HUDEP-2 (cell line): ENCODE measurements at regions not wholly inside any gene's neighbourhood (a gene's known extent, or its start where the extent isn't known, plus 50 kb on each side); places are given as distances from the start of the nearest gene placed in this dataset.
"Not testable (repeated sequence)": the region's sequence is repeated elsewhere in the genome, so short reads cannot be mapped to it uniquely, and the experiment has no call there.

Experiments used
- DNase-seq, 76 experiments: peaks; one replicate each; lab custom pipeline; 2025; ENCODE audit not compliant: unreplicated experiment in 76 of 76; lab: John Stamatoyannopoulos, UW

DNA sequence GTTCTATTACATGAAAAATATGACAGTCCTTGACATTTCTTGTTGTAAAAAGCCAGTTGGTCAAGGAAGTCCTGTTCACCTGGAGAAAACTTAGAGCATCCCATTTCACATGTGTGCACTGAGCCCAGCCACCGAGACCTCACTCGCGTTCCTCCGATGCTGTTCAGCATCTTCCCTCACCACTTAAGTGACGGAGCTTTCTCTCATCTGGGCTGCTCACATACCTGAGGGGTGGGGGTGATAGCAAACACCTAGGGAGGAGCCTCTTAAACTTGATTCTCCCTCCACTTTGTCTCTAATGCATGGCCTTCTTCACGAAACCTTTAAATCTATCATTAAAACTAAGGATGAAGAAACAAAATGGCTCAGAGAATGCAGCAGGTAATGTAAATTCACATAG is 950.2 kb downstream of the GATA3 start:
- DNase-seq: no peak

DNA sequence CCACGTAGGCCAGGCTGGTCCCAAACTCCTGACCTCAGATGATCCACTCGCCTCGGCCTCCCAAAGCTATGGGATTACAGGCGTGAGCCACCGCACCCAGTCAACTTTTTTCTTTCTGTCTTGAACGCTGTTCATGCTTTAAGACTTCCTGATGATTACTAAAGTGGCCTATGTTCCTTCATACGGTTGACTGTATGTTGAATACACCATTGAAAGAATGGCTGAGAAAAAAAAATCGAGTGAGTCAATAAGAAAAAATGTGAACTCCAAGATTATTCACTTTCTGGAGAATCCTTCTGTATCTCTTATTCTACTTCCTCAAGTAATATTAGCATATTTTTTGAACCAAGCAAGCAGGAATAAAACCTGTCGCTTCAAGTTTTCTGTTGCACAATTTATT is 955.0 kb downstream of the GATA3 start:
- DNase-seq: no peak

DNA sequence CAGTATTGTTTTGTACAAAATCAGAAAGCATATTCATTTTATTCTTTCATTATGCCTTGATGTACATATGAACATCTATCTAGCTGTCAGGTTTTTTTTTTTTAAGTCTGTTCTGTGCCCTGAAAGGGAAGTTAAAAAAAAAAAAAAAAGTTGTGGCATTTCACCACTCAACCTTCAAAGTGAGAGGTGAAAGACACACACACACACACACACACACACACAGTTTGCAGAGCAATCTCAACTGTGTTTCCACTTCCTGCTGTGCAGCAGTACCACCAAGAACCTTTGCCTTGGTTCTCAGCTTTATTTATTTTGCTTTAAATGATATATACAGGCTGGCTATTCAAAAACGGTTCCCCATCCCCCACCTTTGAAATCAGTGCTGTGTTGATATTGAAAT is 955.6 kb downstream of the GATA3 start:
- peak in 1 of 76 experiments; percentile 0 for DNase-seq

DNA sequence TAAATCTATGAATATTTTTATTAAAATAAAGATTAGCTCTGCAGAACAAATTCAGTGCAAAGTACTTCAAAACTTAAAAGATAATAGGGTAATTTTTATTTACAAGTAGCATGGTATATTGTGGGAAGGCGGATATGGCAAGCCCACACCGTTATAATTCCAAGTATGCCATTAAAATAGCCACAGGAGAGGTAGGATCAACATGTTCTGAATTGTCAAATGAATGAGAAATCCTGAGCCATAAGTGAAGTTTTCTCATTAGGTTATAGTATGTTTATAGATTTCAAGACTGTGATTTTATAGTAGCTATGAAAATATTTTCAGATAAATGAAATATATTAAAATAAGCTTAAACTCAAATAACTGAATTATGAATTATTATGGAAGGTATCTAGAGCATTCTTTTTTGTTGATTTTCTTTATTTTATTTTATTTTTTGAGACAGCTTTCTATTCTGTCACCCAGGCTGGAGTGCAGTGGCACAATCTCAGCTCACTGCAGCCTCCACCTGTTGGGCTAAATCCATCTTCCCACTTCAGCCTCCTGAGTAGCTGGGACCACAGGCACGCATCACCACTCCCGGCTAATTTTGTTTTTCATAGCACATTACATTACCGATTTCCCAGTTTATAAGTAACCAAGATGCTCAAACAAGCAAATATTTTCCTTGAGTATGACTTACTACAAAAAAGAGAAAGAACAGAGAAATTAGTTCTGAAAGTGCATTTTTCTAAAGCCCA is 956.6 kb downstream of the GATA3 start:
- no peak for DNase-seq

DNA sequence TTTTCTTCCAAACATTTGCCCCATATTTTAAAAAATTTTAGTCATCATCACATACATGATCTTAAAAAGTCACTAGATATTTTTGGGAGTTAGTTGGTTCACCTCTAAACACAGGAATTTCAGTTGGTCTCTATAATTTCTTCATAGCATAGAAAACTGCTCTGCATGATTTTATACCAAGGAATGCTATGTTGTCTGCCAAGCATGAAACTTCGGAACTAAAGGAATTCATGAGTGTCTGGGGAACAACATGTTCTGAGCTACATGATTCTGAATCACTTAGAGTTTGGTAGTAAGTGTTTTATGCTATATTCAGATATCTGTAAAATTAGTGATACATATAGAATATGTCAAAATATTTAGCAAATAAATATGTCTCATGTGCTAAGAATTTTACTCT is 957.8 kb downstream of the GATA3 start:
- no peak for DNase-seq

DNA sequence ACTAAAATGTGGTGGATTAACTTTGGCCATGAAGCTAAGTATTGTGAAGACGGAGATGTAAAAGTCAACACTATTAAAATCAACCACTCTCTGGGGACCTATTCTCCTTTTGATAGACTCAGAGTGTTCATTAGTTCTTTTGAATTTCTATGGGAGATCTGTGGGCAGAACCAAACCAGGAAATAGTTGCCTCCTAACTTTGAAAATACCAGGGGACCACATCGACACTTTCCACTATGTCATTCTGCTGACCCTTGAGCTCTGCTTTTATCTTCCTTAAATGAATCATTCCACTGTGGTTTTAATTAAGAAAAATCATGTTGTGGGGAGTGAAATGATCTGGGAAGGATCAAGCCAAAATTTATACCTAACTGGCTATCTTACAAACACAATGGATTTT is 960.5 kb downstream of the GATA3 start:
- no peak for DNase-seq

DNA sequence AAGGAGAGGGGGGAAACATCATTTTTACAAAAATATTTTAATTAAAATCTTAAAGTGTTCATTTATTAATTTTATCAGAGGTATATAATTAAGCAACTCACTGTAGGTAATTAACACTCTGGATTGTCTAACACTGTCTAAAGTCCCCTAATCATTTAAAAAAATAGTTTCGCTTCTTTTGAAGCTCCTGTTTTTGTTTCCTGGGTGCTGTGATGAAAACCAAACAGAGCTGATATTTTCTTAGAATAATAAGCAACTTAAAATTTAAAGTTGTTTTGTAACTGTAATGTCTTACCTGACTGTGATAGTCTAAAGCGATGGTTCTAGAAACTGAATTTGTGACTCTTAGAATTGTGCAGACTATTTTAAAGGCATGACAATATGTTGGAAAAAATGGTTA is 961.0 kb downstream of the GATA3 start:
- no peak for DNase-seq

DNA sequence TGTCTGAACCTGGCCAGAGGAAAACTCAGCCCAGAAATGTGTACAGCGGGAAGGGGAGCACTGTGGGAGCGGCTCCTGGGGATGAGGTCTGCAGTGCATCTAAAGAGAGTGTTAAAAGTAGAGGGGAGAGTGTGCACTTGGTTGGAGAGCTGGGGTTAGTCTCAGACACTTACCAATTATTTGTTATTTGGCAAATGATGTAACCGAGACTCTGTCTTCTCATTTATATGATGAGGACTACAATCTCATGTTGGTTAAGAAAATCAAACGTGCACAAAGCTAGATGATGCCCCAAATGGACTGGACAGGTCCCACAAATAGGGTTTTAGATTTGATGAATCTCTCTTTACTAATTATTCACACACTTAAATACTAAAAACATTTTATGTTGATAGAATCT is 962.4 kb downstream of the GATA3 start:
- DNase-seq: no peak

DNA sequence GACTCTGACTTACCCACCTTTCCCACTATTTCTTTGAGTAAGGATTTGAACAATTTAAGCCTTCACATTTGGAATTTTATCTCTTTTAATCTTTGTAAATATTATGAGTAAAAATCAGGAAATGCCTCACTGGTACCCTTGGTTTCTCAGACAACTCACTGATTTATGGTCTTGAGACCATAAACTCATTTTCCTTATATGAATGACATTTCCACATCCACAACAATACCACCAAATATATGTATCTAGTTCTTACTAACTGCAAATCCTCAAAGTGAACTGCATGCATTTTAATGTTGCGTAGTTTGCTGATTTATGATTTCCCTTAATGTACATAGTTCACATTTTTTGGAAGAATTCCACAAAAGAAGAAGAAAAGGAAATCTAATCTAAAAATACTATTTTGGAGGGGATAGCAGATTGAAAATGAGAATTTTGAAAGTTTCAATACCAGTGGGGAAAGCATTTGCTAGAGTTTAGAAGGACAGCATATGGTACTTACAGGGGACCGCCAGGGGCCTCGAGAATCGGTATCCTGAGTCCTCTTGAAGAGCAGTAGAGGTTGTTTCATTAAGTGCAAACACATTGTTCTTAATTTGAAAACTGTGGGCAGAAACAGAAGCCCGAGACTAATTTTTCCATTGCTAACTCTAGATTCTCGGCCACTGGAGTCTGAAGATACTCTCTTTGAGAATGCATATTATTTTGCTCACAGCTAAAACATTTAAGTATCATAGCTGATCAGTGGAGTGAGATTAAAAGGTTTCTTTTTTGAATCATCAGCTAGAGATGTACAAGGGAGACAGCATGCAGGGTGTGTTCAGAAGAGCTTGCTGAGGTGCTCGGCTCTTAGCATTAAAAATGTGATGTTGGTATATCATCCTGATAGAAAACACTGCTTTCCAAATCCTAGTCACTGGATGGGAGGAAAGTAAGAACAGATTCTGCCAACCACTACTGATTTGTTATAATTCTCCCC is 964.0 kb downstream of the GATA3 start:
- DNase-seq: no peak

DNA sequence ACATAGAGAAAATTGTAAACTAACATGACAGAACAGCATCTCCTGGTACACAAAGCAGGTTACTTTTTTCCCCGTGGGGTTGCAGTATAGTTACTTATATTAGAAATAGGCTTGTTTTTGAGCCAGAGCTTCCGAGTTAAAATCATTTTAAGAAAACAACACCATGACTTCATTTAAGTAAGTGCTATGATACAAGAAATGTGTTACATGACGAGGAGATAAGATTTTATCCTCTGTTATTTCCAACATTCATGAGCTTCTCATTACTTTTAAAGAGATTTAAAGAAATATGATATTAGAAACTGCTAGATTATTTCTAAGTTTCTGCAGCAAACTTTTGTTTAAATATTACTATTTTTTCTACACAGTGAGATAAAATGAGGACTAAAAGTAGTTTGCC is 968.7 kb downstream of the GATA3 start:
- no peak for DNase-seq

DNA sequence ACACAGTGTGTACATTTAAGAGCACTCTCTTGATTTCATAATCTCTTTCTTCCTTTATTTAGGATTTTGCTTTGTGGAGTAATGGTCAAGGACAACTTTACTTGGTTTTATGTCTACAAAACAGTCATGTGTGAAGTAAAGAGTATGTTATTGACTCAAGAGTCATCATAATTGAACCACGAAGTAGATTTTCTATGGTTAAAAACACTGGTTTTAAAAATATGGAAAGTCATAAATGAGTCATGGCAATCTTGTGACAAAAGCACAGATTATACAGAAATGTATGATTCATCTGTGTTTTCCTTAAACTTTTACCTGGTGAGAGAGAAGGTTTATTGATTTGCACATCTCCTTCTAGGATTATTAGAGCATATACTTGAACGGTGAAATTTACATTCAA is 969.7 kb downstream of the GATA3 start:
- DNase-seq: no peak

DNA sequence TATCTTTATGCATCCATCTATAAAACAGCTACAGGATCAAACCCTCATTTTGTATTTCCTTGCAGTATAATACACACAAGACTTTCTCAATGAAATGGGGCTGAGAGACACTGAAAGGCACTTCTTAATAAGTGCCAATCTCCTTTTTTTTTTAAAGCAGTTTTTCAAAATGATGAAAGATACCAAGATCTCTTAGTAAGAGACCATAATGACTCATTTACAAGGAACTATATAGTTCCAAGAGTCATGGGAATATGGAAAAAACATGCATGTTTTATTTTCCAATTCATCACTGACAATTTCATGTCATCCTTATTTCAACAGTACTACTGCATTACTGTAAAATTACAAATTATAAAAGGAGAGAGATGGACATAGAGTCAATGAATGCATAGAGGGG is 973.7 kb downstream of the GATA3 start:
- no peak for DNase-seq

DNA sequence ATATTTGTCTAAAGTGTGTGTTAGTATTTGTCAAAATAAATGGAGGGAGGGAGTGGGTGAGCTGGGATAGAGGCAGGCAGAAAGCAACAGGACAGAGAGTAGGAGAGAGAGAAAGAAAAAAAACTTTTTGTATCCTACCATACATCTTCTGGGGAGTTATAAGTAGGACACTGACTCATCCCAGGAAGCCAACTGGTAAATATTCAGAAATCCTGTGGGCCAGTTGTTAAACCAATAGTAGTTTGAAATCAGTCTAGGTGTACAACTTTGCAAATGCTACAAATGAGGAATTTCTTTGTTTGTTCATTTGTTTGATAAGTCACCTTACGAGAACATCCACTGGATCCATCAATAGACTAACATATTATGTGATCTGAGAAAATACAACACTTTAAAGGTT is 980.9 kb downstream of the GATA3 start:
- DNase-seq: no peak

DNA sequence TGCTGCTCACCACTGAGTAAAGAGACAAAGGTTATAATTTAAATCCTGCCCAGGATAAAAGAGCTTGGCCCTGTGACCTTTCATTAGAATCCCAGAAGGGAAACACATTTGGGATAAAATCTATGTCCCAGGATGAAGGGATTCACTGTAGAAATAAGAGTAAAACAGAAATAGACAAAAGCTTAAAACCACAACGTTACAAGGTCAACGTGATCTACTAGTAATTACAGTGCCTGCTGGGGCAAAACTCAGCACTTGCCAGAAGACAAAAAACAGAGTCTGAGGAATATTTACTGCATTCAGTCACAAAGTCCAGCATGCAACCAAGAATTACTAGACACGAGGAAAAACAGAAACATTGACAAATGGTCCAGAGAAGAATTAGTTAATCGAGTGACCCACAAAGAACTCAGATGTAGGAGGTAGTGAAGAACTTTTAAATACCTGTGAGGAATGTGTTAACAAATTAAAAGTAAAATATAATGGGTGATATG is 982.3 kb downstream of the GATA3 start:
- no peak for DNase-seq

DNA sequence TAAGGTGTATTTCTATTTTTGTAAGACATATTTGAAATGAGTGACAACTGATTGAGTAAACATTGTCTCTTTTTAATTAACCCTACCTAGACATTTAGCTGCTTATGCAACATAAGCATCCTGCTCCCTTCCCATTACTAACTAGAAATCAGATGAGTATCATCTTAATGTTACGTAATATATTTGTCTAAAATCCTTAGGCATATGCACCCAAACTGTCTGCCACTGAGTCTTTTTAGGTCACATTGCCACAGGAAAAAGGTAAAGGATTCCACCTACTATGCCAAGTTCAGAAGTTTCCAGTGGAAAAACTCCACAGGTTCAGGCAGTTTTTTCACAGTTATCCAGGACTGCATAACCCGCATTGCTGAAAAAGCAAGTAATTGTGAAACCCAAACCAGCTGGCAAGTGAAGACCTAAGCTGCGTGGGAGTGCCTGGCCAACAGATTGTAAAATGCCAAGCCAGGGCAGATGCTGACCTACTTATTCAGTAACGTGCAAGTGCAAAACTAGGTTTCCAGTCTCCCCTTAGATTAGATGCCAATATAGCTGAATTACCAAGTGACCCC is 983.7 kb downstream of the GATA3 start:
- no peak for DNase-seq

DNA sequence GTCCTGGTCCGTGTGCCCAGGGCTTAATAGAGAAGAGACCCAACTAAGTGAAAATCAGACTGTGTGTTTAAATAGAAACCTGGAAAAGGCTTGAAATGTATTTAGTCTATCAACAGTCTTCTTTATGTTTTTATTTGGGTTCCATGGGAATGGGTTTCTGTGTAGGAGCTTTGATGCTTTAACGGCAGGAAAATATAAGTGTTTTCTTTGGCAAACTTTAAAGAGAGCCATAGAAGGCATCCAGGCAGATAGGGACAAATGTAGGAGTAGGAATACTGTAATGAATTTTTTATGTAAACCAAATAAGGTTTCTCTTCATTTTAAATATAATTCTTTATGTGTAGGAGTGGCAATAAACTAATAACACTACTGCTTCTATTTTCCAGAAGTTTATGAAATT is 989.0 kb downstream of the GATA3 start:
- DNase-seq: no peak

DNA sequence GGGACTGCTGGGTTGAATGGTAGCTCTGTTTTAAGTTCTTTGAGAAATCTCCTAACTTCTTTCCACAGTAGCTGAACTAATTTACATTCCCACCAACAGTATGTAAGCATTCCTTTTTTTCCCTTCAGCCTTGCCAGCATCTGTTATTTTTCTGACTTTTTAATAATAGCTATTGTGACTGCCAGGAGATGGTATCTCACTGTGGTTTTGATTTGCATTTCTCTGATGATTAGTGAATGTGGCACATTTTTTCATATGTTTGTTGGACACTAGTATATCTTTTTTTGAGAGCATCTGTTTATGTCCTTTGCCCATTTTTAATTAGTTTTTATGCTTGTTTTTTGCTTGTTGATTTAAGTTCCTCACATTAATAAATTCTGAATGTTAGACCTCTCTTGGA is 990.8 kb downstream of the GATA3 start:
- no peak for DNase-seq

DNA sequence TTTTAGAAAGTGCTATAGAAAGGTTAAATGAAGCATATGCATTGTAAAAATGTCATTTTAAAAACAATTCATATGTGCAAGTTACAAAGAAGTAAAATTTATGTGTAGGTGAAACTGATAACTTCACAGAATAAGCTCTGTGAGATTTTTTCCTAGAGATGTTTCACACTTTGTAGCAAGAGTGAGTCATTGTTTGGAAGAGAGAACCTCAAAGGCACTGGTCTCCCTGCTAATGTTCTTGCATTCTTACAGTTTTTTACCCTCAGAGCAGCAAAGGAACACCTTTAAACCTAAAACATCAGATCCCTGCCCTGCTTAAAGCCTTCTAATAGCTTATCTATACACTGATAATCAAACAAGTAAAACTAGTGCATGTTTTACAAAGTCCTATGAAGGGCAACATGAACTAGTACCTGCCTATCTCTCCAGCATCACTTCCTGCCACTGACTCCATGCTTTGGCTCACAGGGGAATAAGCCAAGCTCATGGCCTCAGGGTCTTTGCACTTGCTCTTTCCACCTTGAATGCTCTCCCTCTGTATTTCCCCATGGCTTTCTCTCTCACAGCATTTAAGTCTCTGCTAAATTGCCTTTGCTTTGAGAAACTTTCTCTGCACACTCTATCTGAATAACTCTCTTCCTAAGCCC is 997.0 kb downstream of the GATA3 start:
- DNase-seq: no peak

DNA sequence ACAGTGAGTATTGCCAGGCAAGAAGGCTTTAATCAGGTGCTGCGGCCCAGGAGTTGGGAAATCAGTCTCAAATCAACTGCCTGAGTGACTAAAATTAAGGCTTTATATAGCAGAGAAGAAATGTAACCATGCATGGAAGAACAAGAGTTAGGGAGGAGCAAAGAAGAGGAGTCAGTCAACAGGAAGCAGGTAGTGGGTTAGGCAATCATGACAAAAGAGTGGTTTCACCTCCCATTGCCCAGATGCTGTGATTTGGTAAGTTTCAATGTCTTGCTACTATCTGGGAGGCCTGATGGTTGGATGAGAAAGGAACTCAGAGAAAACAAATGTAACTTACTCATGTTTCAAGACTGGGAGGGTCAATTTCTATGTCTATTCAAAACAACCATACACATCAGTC is 998.3 kb downstream of the GATA3 start:
- DNase-seq: no peak

DNA sequence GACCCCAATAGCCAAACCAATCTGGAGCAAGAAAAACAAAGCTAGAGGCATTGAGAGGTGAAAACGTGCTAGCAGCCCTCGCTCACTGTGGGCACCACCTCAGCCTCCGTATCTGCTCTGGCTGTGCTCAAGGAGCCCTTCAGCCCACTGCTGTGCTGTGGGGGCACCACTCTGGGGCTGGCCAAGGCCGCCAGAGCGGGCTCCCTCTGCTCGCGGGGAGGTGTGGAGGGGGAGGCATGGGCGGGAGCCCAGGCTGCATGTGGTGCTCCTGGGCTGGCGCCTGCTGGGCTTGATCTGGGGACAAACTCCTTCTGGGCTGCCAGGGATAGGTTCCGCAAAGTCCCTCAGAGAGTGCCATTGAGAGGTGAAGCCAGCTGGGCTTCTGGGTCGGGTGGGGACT is 1002.0 kb downstream of the GATA3 start:
- DNase-seq: no peak

DNA sequence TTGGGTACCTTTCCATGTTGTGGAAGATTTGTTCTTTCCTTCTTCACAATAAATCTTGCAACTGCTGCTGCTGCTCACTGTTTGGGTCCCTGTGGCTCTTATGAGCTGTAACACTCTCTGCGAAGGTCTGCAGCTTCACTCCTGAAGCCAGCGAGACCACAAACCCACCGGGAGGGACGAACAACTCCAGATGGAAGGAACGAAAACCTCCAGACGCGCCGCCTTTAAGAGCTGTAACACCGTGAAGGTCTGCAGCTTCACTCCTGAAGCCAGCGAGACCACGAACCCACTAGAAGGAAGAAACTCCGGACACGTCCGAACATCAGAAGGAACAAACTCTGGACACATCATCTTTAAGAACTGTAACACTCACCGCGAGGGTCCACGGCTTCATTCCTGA is 1002.8 kb downstream of the GATA3 start:
- not testable (repeated sequence) for DNase-seq
